ENCODE measurements at regions not wholly inside any gene's neighbourhood (a gene's known extent, or its start where the extent isn't known, plus 50 kb on each side); places are given as distances from the start of the nearest gene placed in this dataset.
"Not testable (repeated sequence)": the region's sequence is repeated elsewhere in the genome, so short reads cannot be mapped to it uniquely, and the experiment has no call there.

- Histone ChIP-seq H3K4me2 (ENCODE audit: insufficient read depth, low read length) (no peak overlapping the region), H4K20me1 (ENCODE audit: insufficient read depth, low read length) (no peaks in the 10 kb centered on the region), H2AFZ (ENCODE audit: low read length) (no peak overlapping the region), H3K4me1 (ENCODE audit: insufficient read depth, low read length) (no peaks in the 10 kb centered on the region), H3K27ac (ENCODE audit: low read depth, low read length) (no peak overlapping the region), H3K79me2 (ENCODE audit: insufficient read depth, low read length) (no peaks in the 10 kb centered on the region), H3K9me3 (ENCODE audit: low read depth, low read length) (no peaks in the 10 kb centered on the region), H3K27me3 (ENCODE audit: insufficient read depth, low read length) (no peaks in the 10 kb centered on the region), H3K4me3 (ENCODE audit: insufficient read depth, low read length) (no peak overlapping the region), H3K36me3 (ENCODE audit: insufficient read depth, low read length) (no peaks in the 10 kb centered on the region)
- TF ChIP-seq CTCF (IDR thresholded peaks at IDR 0.05; ENCODE audit: extremely low read depth, low read depth, low read length), result no peak
- no peak for DNase-seq (ENCODE audit: insufficient read length, low spot score, missing footprints)
These were observed 339.3 kb downstream of the FAM170A start for GRCh38 chr5:119968690-119969089.

- not testable (repeated sequence) for H3K4me2 ChIP-seq (ENCODE audit: insufficient read depth, low read length); H4K20me1 ChIP-seq (ENCODE audit: insufficient read depth, low read length); H2AFZ ChIP-seq (ENCODE audit: low read length); H3K79me2 ChIP-seq (ENCODE audit: insufficient read depth, low read length); H3K27me3 ChIP-seq (ENCODE audit: insufficient read depth, low read length); DNase-seq (ENCODE audit: insufficient read length, low spot score, missing footprints); H3K36me3 ChIP-seq (ENCODE audit: insufficient read depth, low read length); H3K4me3 ChIP-seq (ENCODE audit: insufficient read depth, low read length); H3K27ac ChIP-seq (ENCODE audit: low read depth, low read length); H3K4me1 ChIP-seq (ENCODE audit: insufficient read depth, low read length); H3K9me3 ChIP-seq (ENCODE audit: low read depth, low read length)
These were observed 357.7 kb downstream of the FAM170A start for GRCh38 chr5:119987077-119987476.

- Histone ChIP-seq H4K20me1 (ENCODE audit: insufficient read depth, low read length) (no peaks in the 10 kb centered on the region), H3K79me2 (ENCODE audit: insufficient read depth, low read length) (no peaks in the 10 kb centered on the region), H3K27ac (ENCODE audit: low read depth, low read length) (no peak overlapping the region), H2AFZ (ENCODE audit: low read length) (no peak overlapping the region), H3K4me1 (ENCODE audit: insufficient read depth, low read length) (no peaks in the 10 kb centered on the region), H3K36me3 (ENCODE audit: insufficient read depth, low read length) (no peaks in the 10 kb centered on the region), H3K4me2 (ENCODE audit: insufficient read depth, low read length) (no peak overlapping the region), H3K9me3 (ENCODE audit: low read depth, low read length) (no peaks in the 10 kb centered on the region), H3K27me3 (ENCODE audit: insufficient read depth, low read length) (no peaks in the 10 kb centered on the region), H3K4me3 (ENCODE audit: insufficient read depth, low read length) (no peak overlapping the region)
- no peak for DNase-seq (ENCODE audit: insufficient read length, low spot score, missing footprints)
- TF ChIP-seq CTCF (IDR thresholded peaks at IDR 0.05; ENCODE audit: extremely low read depth, low read depth, low read length), result no peak
These were observed 362.3 kb downstream of the FAM170A start for GRCh38 chr5:119991625-119992024.

GRCh38 chr5:119996128-119996527 lies 366.8 kb downstream of the FAM170A start:
- DNase-seq (ENCODE audit: insufficient read length, low spot score, missing footprints), result no peak
- H3K36me3 ChIP-seq (ENCODE audit: insufficient read depth, low read length), result no peaks in the 10 kb centered on the region
- no peaks in the 10 kb centered on the region for H3K27me3 ChIP-seq (ENCODE audit: insufficient read depth, low read length)
- H4K20me1 ChIP-seq (ENCODE audit: insufficient read depth, low read length), result no peaks in the 10 kb centered on the region
- H3K4me1 ChIP-seq (ENCODE audit: insufficient read depth, low read length), result no peaks in the 10 kb centered on the region
- H3K9me3 ChIP-seq (ENCODE audit: low read depth, low read length), result no peaks in the 10 kb centered on the region
- TF ChIP-seq CTCF (IDR thresholded peaks at IDR 0.05; ENCODE audit: extremely low read depth, low read depth, low read length), result no peak
- H3K4me3 ChIP-seq (ENCODE audit: insufficient read depth, low read length), result no peak overlapping the region
- no peaks in the 10 kb centered on the region for H3K79me2 ChIP-seq (ENCODE audit: insufficient read depth, low read length)
- no peak overlapping the region for H3K4me2 ChIP-seq (ENCODE audit: insufficient read depth, low read length)
- no peak overlapping the region for H2AFZ ChIP-seq (ENCODE audit: low read length)
- no peak overlapping the region for H3K27ac ChIP-seq (ENCODE audit: low read depth, low read length)

- H3K27ac ChIP-seq (ENCODE audit: low read depth, low read length), result no peak overlapping the region
- no peak overlapping the region for H3K4me3 ChIP-seq (ENCODE audit: insufficient read depth, low read length)
- H4K20me1 ChIP-seq (ENCODE audit: insufficient read depth, low read length), result no peaks in the 10 kb centered on the region
- H3K4me2 ChIP-seq (ENCODE audit: insufficient read depth, low read length), result no peak overlapping the region
- no peak overlapping the region for H2AFZ ChIP-seq (ENCODE audit: low read length)
- no peaks in the 10 kb centered on the region for H3K27me3 ChIP-seq (ENCODE audit: insufficient read depth, low read length)
- no peaks in the 10 kb centered on the region for H3K4me1 ChIP-seq (ENCODE audit: insufficient read depth, low read length)
- H3K9me3 ChIP-seq (ENCODE audit: low read depth, low read length), result no peaks in the 10 kb centered on the region
- H3K79me2 ChIP-seq (ENCODE audit: insufficient read depth, low read length), result no peaks in the 10 kb centered on the region
- DNase-seq (ENCODE audit: insufficient read length, low spot score, missing footprints), result no peak
- no peak for TF ChIP-seq CTCF (IDR thresholded peaks at IDR 0.05; ENCODE audit: extremely low read depth, low read depth, low read length)
- no peaks in the 10 kb centered on the region for H3K36me3 ChIP-seq (ENCODE audit: insufficient read depth, low read length)
These were observed 378.2 kb downstream of the FAM170A start for GRCh38 chr5:120007598-120007997.
